ENCODE measurements at regions not wholly inside any gene's neighbourhood (a gene's known extent, or its start where the extent isn't known, plus 50 kb on each side); places are given as distances from the start of the nearest gene placed in this dataset.

- no peaks in the 10 kb centered on the region for H3K36me3 ChIP-seq (ENCODE audit: control insufficient read depth in 2 of 2, insufficient read depth in 2 of 2, low read length in 1 of 2)
- H3K4me3 ChIP-seq (ENCODE audit: low read depth in 1 of 2, low read length in 2 of 2) = no peak overlapping the region
- H3K9me3 ChIP-seq (ENCODE audit: control insufficient read depth in 2 of 2, insufficient read depth in 1 of 2, low read depth in 1 of 2, low read length in 1 of 2) = peaks cover 0 to 2% of the 10 kb centered on the region in 2 donors
- H3K4me1 ChIP-seq (ENCODE audit: control insufficient read depth in 2 of 2, insufficient read depth in 2 of 2, low read length in 1 of 2) = no peaks in the 10 kb centered on the region
- WGBS, 2 donors = 95 to 97% methylated on average over 5 of the region's 5 CpGs
- no peak overlapping the region for H3K27ac ChIP-seq (ENCODE audit: low read depth in 2 of 2, low read length in 1 of 2)
- no peaks in the 10 kb centered on the region for H3K27me3 ChIP-seq (ENCODE audit: control insufficient read depth in 1 of 2, insufficient read depth in 2 of 2, low read length in 2 of 2)
These were observed 326.4 kb upstream of the ZMIZ1 start for GRCh38 chr10:78742406-78742729.

DNA sequence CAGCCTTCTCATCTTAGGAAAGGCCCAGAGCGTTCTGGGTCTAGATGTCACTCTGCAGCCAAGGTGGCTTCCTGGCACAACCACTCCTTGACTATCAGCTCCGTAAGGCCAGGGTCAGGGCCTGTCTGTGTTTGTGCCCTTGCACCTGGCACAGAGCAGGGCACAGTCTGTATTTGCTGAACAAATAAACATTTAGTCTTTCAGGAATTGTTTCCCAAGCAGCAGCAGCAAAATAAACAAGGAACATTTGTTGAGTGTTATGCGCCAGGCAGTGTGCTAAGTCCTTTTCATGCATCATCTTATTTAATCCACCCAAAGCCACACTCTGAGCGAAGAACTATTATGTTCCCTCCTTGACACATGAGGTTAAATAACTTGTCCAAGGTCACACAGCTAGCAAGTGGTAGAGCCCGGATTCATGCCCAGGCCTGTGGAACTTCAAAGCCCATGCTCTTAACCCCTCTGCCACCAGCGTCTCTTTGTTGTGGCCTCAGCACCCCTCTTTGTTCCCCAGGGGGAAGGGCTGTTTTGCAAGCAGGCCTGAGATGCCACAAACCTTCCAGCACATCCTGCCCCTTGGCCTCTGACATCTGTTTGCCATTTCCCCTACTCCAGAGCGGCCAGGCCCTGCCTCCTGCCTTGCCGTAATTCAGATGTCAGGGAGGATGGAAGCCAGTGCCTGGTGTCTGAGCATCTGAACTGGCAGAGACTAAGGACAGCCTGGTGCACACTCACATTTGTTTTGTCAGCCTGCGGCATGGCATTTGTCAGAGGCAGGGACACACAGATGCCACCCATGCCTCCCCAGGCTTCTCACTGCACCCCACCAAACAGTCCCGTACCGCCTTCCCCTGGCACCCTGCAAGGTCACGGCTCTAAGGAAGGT is 325.8 kb upstream of the ZMIZ1 start:
- WGBS, 2 donors = 63 to 67% methylated on average over 12 of the region's 12 CpGs
- no peaks in the 10 kb centered on the region for H3K27me3 ChIP-seq (ENCODE audit: control insufficient read depth in 1 of 2, insufficient read depth in 2 of 2, low read length in 2 of 2)
- H3K9me3 ChIP-seq (ENCODE audit: control insufficient read depth in 2 of 2, insufficient read depth in 1 of 2, low read depth in 1 of 2, low read length in 1 of 2) = no peaks in the 10 kb centered on the region
- H3K27ac ChIP-seq (ENCODE audit: low read depth in 2 of 2, low read length in 1 of 2) = no peak overlapping the region
- no peak overlapping the region for H3K4me3 ChIP-seq (ENCODE audit: low read depth in 1 of 2, low read length in 2 of 2)
- H3K36me3 ChIP-seq (ENCODE audit: control insufficient read depth in 2 of 2, insufficient read depth in 2 of 2, low read length in 1 of 2) = no peaks in the 10 kb centered on the region
- H3K4me1 ChIP-seq (ENCODE audit: control insufficient read depth in 2 of 2, insufficient read depth in 2 of 2, low read length in 1 of 2) = no peaks in the 10 kb centered on the region

- no peaks in the 10 kb centered on the region for H3K4me1 ChIP-seq (ENCODE audit: control insufficient read depth in 2 of 2, insufficient read depth in 2 of 2, low read length in 1 of 2)
- no peaks in the 10 kb centered on the region for H3K36me3 ChIP-seq (ENCODE audit: control insufficient read depth in 2 of 2, insufficient read depth in 2 of 2, low read length in 1 of 2)
- no peak overlapping the region for H3K27ac ChIP-seq (ENCODE audit: low read depth in 2 of 2, low read length in 1 of 2)
- no peak overlapping the region for H3K4me3 ChIP-seq (ENCODE audit: low read depth in 1 of 2, low read length in 2 of 2)
- H3K27me3 ChIP-seq (ENCODE audit: control insufficient read depth in 1 of 2, insufficient read depth in 2 of 2, low read length in 2 of 2) = no peaks in the 10 kb centered on the region
- WGBS, 2 donors = 81 to 91% methylated on average over 5 of the region's 5 CpGs
- no peaks in the 10 kb centered on the region for H3K9me3 ChIP-seq (ENCODE audit: control insufficient read depth in 2 of 2, insufficient read depth in 1 of 2, low read depth in 1 of 2, low read length in 1 of 2)
These were observed 324.7 kb upstream of the ZMIZ1 start for GRCh38 chr10:78744056-78744455.

- Histone ChIP-seq H3K27me3 (ENCODE audit: control insufficient read depth in 1 of 2, insufficient read depth in 2 of 2, low read length in 2 of 2) (no peaks in the 10 kb centered on the region), H3K27ac (ENCODE audit: low read depth in 2 of 2, low read length in 1 of 2) (no peak overlapping the region), H3K4me3 (ENCODE audit: low read depth in 1 of 2, low read length in 2 of 2) (no peak overlapping the region), H3K9me3 (ENCODE audit: control insufficient read depth in 2 of 2, insufficient read depth in 1 of 2, low read depth in 1 of 2, low read length in 1 of 2) (no peaks in the 10 kb centered on the region), H3K36me3 (ENCODE audit: control insufficient read depth in 2 of 2, insufficient read depth in 2 of 2, low read length in 1 of 2) (no peaks in the 10 kb centered on the region), H3K4me1 (ENCODE audit: control insufficient read depth in 2 of 2, insufficient read depth in 2 of 2, low read length in 1 of 2) (no peaks in the 10 kb centered on the region)
- 65 to 77% methylated on average over 10 of the region's 10 CpGs for WGBS, 2 donors
These were observed 324.2 kb upstream of the ZMIZ1 start for GRCh38 chr10:78744491-78745090.

DNA sequence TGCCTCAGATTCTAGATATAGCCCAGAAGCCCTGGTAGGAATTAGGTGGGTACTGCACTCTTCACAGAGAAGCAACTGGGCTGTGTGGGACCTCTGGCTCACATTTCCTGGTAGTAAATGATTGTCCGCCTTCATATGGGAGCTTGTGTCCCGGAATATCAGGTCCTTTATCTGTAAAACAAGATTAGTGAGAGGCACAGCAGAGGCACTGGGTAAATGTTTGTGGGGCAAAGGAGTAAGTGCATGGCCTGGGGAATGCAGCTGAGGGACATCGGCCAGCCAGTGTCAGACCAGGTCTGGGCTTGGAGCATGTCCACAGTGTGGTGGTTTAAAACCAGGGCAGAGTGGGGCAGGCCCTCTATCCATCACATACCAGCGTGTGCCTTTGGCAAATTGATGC is 323.3 kb upstream of the ZMIZ1 start:
- Histone ChIP-seq H3K9me3 (ENCODE audit: control insufficient read depth in 2 of 2, insufficient read depth in 1 of 2, low read depth in 1 of 2, low read length in 1 of 2) (no peaks in the 10 kb centered on the region), H3K4me3 (ENCODE audit: low read depth in 1 of 2, low read length in 2 of 2) (no peak overlapping the region), H3K27ac (ENCODE audit: low read depth in 2 of 2, low read length in 1 of 2) (no peak overlapping the region), H3K4me1 (ENCODE audit: control insufficient read depth in 2 of 2, insufficient read depth in 2 of 2, low read length in 1 of 2) (no peaks in the 10 kb centered on the region), H3K27me3 (ENCODE audit: control insufficient read depth in 1 of 2, insufficient read depth in 2 of 2, low read length in 2 of 2) (no peaks in the 10 kb centered on the region), H3K36me3 (ENCODE audit: control insufficient read depth in 2 of 2, insufficient read depth in 2 of 2, low read length in 1 of 2) (no peaks in the 10 kb centered on the region)
- WGBS, 2 donors = 68 to 88% methylated on average over 4 of the region's 4 CpGs

- Histone ChIP-seq H3K4me3 (ENCODE audit: low read depth in 1 of 2, low read length in 2 of 2) (no peak overlapping the region), H3K9me3 (ENCODE audit: control insufficient read depth in 2 of 2, insufficient read depth in 1 of 2, low read depth in 1 of 2, low read length in 1 of 2) (no peaks in the 10 kb centered on the region), H3K4me1 (ENCODE audit: control insufficient read depth in 2 of 2, insufficient read depth in 2 of 2, low read length in 1 of 2) (no peaks in the 10 kb centered on the region), H3K36me3 (ENCODE audit: control insufficient read depth in 2 of 2, insufficient read depth in 2 of 2, low read length in 1 of 2) (no peaks in the 10 kb centered on the region), H3K27me3 (ENCODE audit: control insufficient read depth in 1 of 2, insufficient read depth in 2 of 2, low read length in 2 of 2) (no peaks in the 10 kb centered on the region), H3K27ac (ENCODE audit: low read depth in 2 of 2, low read length in 1 of 2) (no peak overlapping the region)
- WGBS, 2 donors = 91 to 92% methylated on average over 11 of the region's 11 CpGs
These were observed 322.5 kb upstream of the ZMIZ1 start for GRCh38 chr10:78746155-78746763.

GRCh38 chr10:78747401-78748234 is 321.1 kb upstream of the ZMIZ1 start:
- 91 to 92% methylated on average over 14 of the region's 14 CpGs for WGBS, 2 donors
- H3K4me3 ChIP-seq (ENCODE audit: low read depth in 1 of 2, low read length in 2 of 2) = no peak overlapping the region
- H3K4me1 ChIP-seq (ENCODE audit: control insufficient read depth in 2 of 2, insufficient read depth in 2 of 2, low read length in 1 of 2) = no peaks in the 10 kb centered on the region
- H3K36me3 ChIP-seq (ENCODE audit: control insufficient read depth in 2 of 2, insufficient read depth in 2 of 2, low read length in 1 of 2) = no peaks in the 10 kb centered on the region
- no peaks in the 10 kb centered on the region for H3K27me3 ChIP-seq (ENCODE audit: control insufficient read depth in 1 of 2, insufficient read depth in 2 of 2, low read length in 2 of 2)
- no peak overlapping the region for H3K27ac ChIP-seq (ENCODE audit: low read depth in 2 of 2, low read length in 1 of 2)
- no peaks in the 10 kb centered on the region for H3K9me3 ChIP-seq (ENCODE audit: control insufficient read depth in 2 of 2, insufficient read depth in 1 of 2, low read depth in 1 of 2, low read length in 1 of 2)

DNA sequence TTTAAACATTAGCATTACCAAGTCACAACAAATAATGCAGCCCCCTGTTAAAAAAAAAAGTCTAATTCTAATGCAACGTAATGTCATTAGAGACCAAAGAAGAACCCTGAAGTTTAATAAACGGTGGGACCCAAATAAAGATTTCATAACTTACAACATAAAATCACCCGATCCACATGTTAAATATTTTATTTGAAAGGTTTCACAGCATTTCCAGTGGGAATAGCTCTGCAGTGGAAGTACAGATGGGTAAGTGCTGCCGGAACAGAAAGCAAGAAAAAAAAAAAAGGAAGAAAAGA is 320.6 kb upstream of the ZMIZ1 start:
- 73 to 88% methylated on average over 4 of the region's 4 CpGs for WGBS, 2 donors

DNA sequence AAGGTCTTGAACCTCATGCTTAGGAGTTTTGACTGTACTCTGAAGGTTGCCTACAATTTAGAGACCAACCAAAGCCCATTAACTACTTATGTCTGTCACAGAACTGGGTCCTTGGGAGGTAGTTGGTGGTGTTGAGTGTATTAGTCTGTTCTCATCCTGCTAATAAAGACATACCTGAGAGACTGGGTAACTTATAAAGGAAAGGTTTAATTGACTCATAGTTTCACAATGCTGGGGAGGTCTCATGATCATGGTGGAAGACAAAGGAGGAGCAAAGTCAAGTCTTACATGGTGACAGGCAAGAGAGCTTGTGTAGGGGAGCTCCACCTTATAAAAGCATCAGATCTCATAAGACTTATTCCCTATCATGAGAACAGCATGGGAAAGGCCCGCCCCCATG is 319.6 kb upstream of the ZMIZ1 start:
- H3K4me1 ChIP-seq (ENCODE audit: control insufficient read depth in 2 of 2, insufficient read depth in 2 of 2, low read length in 1 of 2) = no peaks in the 10 kb centered on the region
- 82 to 96% methylated on average over 1 of the region's 1 CpG for WGBS, 2 donors
- no peaks in the 10 kb centered on the region for H3K36me3 ChIP-seq (ENCODE audit: control insufficient read depth in 2 of 2, insufficient read depth in 2 of 2, low read length in 1 of 2)
- no peak overlapping the region for H3K27ac ChIP-seq (ENCODE audit: low read depth in 2 of 2, low read length in 1 of 2)
- H3K9me3 ChIP-seq (ENCODE audit: control insufficient read depth in 2 of 2, insufficient read depth in 1 of 2, low read depth in 1 of 2, low read length in 1 of 2) = no peaks in the 10 kb centered on the region
- no peak overlapping the region for H3K4me3 ChIP-seq (ENCODE audit: low read depth in 1 of 2, low read length in 2 of 2)
- no peaks in the 10 kb centered on the region for H3K27me3 ChIP-seq (ENCODE audit: control insufficient read depth in 1 of 2, insufficient read depth in 2 of 2, low read length in 2 of 2)

More for the DNA sequence above, 320.6 kb upstream of the ZMIZ1 start:
- H3K27me3 ChIP-seq (ENCODE audit: control insufficient read depth in 1 of 2, insufficient read depth in 2 of 2, low read length in 2 of 2) = no peaks in the 10 kb centered on the region
- H3K27ac ChIP-seq (ENCODE audit: low read depth in 2 of 2, low read length in 1 of 2) = no peak overlapping the region
- H3K36me3 ChIP-seq (ENCODE audit: control insufficient read depth in 2 of 2, insufficient read depth in 2 of 2, low read length in 1 of 2) = no peaks in the 10 kb centered on the region
- no peak overlapping the region for H3K4me3 ChIP-seq (ENCODE audit: low read depth in 1 of 2, low read length in 2 of 2)
- H3K4me1 ChIP-seq (ENCODE audit: control insufficient read depth in 2 of 2, insufficient read depth in 2 of 2, low read length in 1 of 2) = no peaks in the 10 kb centered on the region
- H3K9me3 ChIP-seq (ENCODE audit: control insufficient read depth in 2 of 2, insufficient read depth in 1 of 2, low read depth in 1 of 2, low read length in 1 of 2) = no peaks in the 10 kb centered on the region

All from esophagus (tissue), 2 donors.